Sigmoid colon (tissue), 6 donors: ENCODE measurements at regions not wholly inside any gene's neighbourhood (a gene's known extent, or its start where the extent isn't known, plus 50 kb on each side); places are given as distances from the start of the nearest gene placed in this dataset.

Experiments used
- DNase-seq: peaks from one replicate; pipeline ENCODE4 v3.0.0-alpha.2; 2019
- H3K27ac ChIP-seq, 4 donors: fragments of 200-600 bp; sonication (generic); one replicate each; pipeline ENCODE4 v1.5.1; 2016 to 2019; ENCODE audit warnings: mild to moderate bottlenecking in 1 of 4
- H3K27me3 ChIP-seq, 3 donors: fragments of 200-600 bp; sonication (generic); one replicate each; pipeline ENCODE4 v1.5.1; 2019; ENCODE audit warnings: mild to moderate bottlenecking in 1 of 3
- H3K36me3 ChIP-seq, 4 donors: fragments of 200-600 bp; sonication (generic); one replicate each; pipeline ENCODE4 v1.5.1; 2016 to 2019
- H3K4me1 ChIP-seq, 4 donors: fragments of 200-600 bp; sonication (generic); one replicate each; pipeline ENCODE4 v1.5.1; 2017 to 2019
- H3K4me3 ChIP-seq, 4 donors: fragments of 200-600 bp; sonication (generic); one replicate each; pipeline ENCODE4 v1.5.1; 2017 to 2019; ENCODE audit warnings: mild to moderate bottlenecking in 2 of 4, moderate library complexity in 1 of 4
- H3K9me3 ChIP-seq, 4 donors: fragments of 200-600 bp in 3 of 4; sonication (generic) in 3 of 4; one replicate each; pipeline versions ENCODE4 v1.5.1 to v1.6.1; 2013 to 2019
- CTCF ChIP-seq, 4 experiments: fragments of 450-650 bp in 3 of 4; fragments of 200-600 bp in 1 of 4; IDR thresholded peaks; one replicate each; pipeline ENCODE4 v1.5.1; 2016 to 2019; ENCODE audit warnings: antibody characterized with exemption in 4 of 4, mild to moderate bottlenecking in 3 of 4, moderate library complexity in 2 of 4
- EP300 ChIP-seq, 4 donors: sonication (generic); formaldehyde crosslinking; IDR thresholded peaks; one replicate each; pipeline ENCODE4 v1.6.1; 2017; ENCODE audit warnings: antibody characterized with exemption in 4 of 4
- POLR2A ChIP-seq, 2 donors: fragments of 450-650 bp; IDR thresholded peaks; one replicate each; pipeline ENCODE4 v1.6.1; 2016; ENCODE audit warnings: antibody characterized with exemption in 2 of 2, mild to moderate bottlenecking in 2 of 2, moderate library complexity in 2 of 2
- POLR2AphosphoS5 ChIP-seq, 4 donors: sonication (generic); formaldehyde crosslinking; IDR thresholded peaks; one replicate each; pipeline ENCODE4 v1.6.1; 2017; ENCODE audit warnings: antibody characterized with exemption in 4 of 4
- WGBS, 2 donors: extraction: QIAGEN DNeasy Blood & Tissue Kit; methylation state at CpG; one replicate each; pipeline ENCODE4 v1.1.7; 2013; 5-methylcytosine and 5-hydroxymethylcytosine counted together
- intact Hi-C: fragments of 100-400 bp; cut with DNase I; formaldehyde crosslinking; loops from one replicate; pipeline ENCODE4 v1.15.1; 2023
- donor health status: healthy with polysubstance abuse.
- donor health status: healthy.

GRCh38 chr5:74415695-74416102 lies 224.8 kb downstream of the ENC1 start:
- Histone ChIP-seq H3K27ac (no peak overlapping the region), H3K9me3 (no peaks in the 10 kb centered on the region), H3K27me3 (no peaks in the 10 kb centered on the region), H3K36me3 (no peaks in the 10 kb centered on the region), H3K4me3 (no peak overlapping the region), H3K4me1 (no peaks in the 10 kb centered on the region)
- WGBS, 2 donors: 5 to 12% methylated on average over 7 of the region's 7 CpGs
- no peak for TF ChIP-seq POLR2AphosphoS5 (IDR thresholded peaks at IDR 0.05)
- no peak for TF ChIP-seq EP300 (IDR thresholded peaks at IDR 0.05)
- TF ChIP-seq CTCF (IDR thresholded peaks at IDR 0.05): no peak
- no peak for TF ChIP-seq POLR2A (IDR thresholded peaks at IDR 0.05)
- intact Hi-C loops: no loop called here
- DNase-seq: no peak

- 84 to 95% methylated on average over 2 of the region's 2 CpGs for WGBS, 2 donors
- DNase-seq: no peak
- Histone ChIP-seq H3K27me3 (no peaks in the 10 kb centered on the region), H3K36me3 (no peaks in the 10 kb centered on the region), H3K27ac (no peak overlapping the region), H3K4me3 (no peak overlapping the region), H3K9me3 (no peaks in the 10 kb centered on the region), H3K4me1 (no peaks in the 10 kb centered on the region)
- TF ChIP-seq POLR2AphosphoS5 (IDR thresholded peaks at IDR 0.05) (no peak), CTCF (IDR thresholded peaks at IDR 0.05) (no peak), POLR2A (IDR thresholded peaks at IDR 0.05) (no peak)
- intact Hi-C loops: no loop called here
Measured at GRCh38 chr5:74414228-74414627, 226.3 kb downstream of the ENC1 start.

- DNase-seq: no peak
- Histone ChIP-seq H3K36me3 (no peaks in the 10 kb centered on the region), H3K9me3 (no peaks in the 10 kb centered on the region), H3K4me3 (no peak overlapping the region), H3K27me3 (no peaks in the 10 kb centered on the region), H3K4me1 (no peaks in the 10 kb centered on the region), H3K27ac (no peak overlapping the region)
- 15 to 62% methylated on average over 3 of the region's 3 CpGs for WGBS, 2 donors
- no peak for TF ChIP-seq POLR2A (IDR thresholded peaks at IDR 0.05)
- no peak for TF ChIP-seq EP300 (IDR thresholded peaks at IDR 0.05)
- no peak for TF ChIP-seq POLR2AphosphoS5 (IDR thresholded peaks at IDR 0.05)
- TF ChIP-seq CTCF (IDR thresholded peaks at IDR 0.05): no peak
- intact Hi-C loops: no loop called here
Measured at GRCh38 chr5:74413403-74414048, 227.0 kb downstream of the ENC1 start.

- H3K4me3 ChIP-seq: no peak overlapping the region
- no peak for TF ChIP-seq POLR2A (IDR thresholded peaks at IDR 0.05)
- TF ChIP-seq EP300 (IDR thresholded peaks at IDR 0.05): no peak
- no peak for TF ChIP-seq CTCF (IDR thresholded peaks at IDR 0.05)
- no peak for TF ChIP-seq POLR2AphosphoS5 (IDR thresholded peaks at IDR 0.05)
- intact Hi-C loops: no loop called here
- WGBS, 2 donors: 0 to 45% methylated on average over 1 of the region's 1 CpG
- H3K27me3 ChIP-seq: no peaks in the 10 kb centered on the region
- no peaks in the 10 kb centered on the region for H3K4me1 ChIP-seq
- H3K36me3 ChIP-seq: no peaks in the 10 kb centered on the region
- no peaks in the 10 kb centered on the region for H3K9me3 ChIP-seq
- no peak for DNase-seq
- no peak overlapping the region for H3K27ac ChIP-seq
Measured at GRCh38 chr5:74412066-74412465, 228.5 kb downstream of the ENC1 start.

GRCh38 chr5:74409712-74410111 lies 230.8 kb downstream of the ENC1 start:
- Histone ChIP-seq H3K4me1 (peaks cover 0 to 5% (median 2%) of the 10 kb centered on the region in 4 donors), H3K27me3 (no peaks in the 10 kb centered on the region), H3K9me3 (no peaks in the 10 kb centered on the region), H3K4me3 (no peak overlapping the region), H3K36me3 (no peaks in the 10 kb centered on the region), H3K27ac (no peak overlapping the region)
- DNase-seq: no peak
- intact Hi-C loops: no loop called here
- TF ChIP-seq CTCF (IDR thresholded peaks at IDR 0.05): no peak
- no peak for TF ChIP-seq POLR2A (IDR thresholded peaks at IDR 0.05)
- TF ChIP-seq EP300 (IDR thresholded peaks at IDR 0.05): no peak
- TF ChIP-seq POLR2AphosphoS5 (IDR thresholded peaks at IDR 0.05): no peak
